ENCODE measurements at regions not wholly inside any gene's neighbourhood (a gene's known extent, or its start where the extent isn't known, plus 50 kb on each side); places are given as distances from the start of the nearest gene placed in this dataset.
"Not testable (repeated sequence)": the region's sequence is repeated elsewhere in the genome, so short reads cannot be mapped to it uniquely, and the experiment has no call there.

DNA sequence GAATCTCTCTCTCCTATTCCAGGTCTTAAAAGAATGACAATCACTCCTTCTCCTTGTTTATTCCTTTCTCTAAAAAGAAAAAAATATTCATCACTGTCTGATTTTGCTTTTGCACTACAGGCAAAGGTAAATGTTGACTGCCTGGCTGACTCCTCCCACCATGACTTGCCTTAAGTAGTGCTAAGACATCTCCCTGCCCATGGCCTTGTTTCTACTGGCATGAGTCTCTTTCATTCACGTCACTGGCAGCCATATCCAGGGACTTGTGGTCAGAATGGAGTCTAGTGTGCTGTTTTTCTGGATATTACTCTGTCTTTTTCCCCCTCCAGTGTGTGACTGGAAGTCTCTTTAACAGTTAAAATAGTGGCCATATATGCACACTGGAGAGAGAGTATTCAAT lies 522.9 kb upstream of the DAB2 start:
- DNase-seq, result no peak

DNA sequence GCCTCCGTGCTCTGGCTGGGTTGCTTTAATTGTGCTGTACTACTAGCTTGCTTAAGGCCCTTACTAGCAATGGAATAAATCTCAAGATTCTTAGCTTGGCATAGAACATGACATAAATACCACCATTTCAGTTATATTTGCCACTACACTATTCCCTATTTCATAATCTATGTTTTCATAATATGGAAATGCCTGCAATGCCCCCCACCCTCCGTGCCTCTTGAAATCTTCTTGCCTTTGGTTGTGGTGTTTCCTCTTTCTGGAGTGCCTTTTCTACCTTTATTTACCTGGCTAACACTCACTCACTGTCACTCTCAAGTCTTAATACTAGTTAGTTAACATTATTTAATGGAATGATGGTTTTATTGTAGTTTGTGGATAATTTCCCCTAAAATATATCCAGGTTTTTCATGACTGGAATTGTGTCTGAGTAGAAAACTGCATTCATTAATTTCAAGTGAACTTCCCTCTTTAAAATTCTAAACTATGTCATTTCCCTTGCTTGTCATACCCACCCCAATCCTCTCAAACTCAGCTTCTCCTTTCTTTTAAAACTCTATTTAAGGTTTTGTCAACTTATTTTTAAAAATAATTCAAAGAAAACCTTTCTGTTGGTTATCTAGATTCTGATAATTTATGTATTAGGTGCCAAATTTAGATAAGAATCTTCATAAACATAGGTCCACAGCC lies 521.7 kb upstream of the DAB2 start:
- no peak for DNase-seq

DNA sequence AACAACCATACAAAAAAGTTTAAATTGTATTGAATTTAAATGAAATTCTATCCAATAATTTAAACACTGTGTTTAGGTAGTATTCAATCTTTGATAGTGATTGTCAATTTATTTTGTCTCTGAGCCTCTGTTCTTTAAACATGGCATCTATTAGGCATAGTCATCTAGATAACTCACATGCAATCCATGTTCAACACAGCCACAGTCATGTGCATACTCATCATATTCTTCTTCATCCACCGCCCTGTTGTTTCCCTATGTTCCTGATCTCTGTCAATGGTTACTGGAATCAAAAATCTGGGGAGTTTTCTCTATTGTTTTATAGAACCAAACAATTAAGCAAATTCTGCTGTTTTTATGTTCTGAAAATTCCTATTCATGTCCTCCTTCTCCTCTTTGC lies 521.1 kb upstream of the DAB2 start:
- no peak for DNase-seq

DNA sequence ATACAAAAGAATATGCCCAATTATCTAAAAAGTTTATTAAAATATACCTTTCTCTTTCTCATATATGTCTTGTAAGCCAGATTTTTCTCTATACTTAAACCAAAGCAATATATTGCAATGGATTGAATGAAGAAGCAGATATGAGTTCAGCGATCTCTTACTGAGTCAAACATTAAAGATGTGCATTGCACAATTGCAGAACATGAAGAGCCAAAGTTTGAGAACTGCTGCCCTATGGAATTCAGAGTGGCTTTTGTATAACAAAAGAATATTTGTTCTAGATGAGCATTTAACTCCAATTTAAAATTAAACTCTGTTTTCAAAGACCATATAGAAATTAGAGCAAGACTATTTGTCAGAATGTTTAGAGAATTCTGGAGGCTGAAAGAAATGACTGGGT lies 519.0 kb upstream of the DAB2 start:
- DNase-seq, result no peak

DNA sequence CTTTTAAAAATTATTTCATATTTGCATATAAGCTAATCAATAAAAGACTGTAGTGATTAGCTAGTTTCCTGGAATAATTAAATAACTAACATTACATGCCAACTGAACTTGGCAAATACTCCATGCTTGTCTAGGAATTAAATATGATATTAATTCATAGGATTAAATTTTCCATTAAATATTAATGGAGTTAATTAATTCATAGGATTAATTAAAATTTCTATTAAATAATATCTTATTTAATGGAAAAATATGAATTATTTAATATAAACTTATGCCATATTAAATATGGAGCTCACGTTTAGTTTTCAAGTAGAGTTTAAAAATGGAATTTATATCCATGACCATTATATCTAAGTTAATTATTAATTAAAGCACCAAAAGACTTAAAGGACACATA lies 517.8 kb upstream of the DAB2 start:
- no peak for DNase-seq

DNA sequence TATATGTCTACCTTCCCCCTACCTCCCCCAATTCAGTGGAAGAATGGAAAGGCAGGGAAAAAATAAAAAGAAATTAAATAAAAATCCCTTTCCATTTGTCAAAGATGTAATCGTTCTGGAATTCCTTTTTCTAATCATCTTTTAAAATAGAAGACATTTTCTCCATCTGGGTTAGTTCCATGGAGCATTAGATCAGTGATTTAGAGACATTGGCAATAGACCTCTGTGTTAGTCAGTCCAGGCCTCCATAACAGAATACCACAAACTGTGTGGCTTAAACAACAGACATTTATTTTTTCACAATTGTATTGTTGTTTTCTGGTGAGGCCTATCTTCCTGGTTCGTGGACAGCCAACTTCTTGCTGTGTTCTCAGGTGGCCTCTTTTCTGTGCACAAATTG lies 516.6 kb upstream of the DAB2 start:
- no peak for DNase-seq

DNA sequence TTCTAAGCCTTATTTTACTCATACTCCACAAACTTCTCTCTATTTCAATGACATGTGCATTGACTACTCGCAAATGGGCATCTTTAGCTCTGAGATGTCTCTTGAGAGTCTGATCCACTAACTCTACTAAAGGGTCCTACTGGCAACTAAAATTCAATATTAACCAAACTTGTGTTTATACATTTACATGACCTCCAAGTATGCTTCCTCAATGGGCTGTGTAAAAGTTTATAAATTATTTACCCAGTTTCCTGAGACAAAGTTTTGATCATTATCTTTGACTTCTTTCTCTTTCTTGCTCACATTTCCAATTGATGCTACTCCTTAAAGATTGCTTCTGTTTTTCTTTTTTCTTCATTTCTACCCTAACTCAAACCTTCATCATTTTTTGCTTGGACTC lies 510.1 kb upstream of the DAB2 start:
- DNase-seq, result no peak

DNA sequence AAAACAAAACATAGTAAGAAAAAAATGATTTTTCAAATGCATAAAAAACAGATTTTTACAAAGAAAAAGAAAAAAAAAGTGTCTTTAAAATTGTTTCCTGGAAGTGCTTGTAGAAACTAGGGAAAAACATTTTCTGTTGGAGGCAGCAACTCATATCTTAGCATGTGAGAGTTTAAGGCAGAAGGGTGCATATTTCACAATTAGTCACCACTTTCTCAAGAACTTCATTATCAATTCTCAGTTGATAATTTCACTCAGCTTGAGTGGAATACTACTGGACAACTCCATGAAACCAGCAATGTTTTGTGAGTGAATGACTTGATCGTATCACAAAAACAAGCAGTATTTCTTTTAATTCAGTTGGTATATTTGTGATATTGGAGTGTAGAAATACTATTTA lies 508.3 kb upstream of the DAB2 start:
- DNase-seq, result no peak

DNA sequence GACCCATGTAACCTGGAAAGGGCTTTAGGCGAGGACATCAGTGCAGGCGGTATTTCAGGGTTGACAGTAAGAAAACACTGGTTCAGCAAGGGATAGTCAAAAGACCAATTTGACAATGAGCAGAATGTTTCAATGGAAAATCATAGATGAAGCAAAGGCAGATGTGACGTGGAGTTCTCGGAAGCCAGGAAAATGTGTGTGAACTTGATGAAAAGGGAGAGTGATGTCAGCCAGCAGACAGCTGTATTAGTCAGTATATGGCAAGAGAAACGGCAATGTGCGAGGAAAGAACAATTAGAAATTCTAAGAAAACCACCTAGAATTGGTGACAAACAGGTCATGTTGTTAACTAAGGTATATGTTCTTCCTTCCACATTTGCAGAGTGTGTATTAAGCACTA lies 503.9 kb upstream of the DAB2 start:
- DNase-seq, result no peak

DNA sequence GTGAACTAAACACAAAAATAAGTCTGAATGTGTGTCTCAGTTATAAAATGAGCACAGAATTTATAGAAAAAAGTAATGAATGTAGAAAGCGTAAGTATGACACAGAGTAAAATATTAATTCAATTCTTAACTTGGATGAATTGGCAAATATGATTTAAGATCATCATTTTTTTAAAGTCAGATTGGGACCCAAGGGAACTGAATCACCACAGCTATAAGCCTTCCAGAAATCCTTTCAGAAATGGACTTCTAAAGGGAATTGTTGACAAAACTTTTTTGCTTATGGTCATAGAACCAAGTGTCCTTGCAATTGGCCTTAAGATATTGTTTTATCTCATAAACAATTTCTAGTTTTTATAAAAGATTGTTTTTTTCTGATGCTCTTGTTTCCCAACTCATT lies 495.1 kb upstream of the DAB2 start:
- no peak for DNase-seq

DNA sequence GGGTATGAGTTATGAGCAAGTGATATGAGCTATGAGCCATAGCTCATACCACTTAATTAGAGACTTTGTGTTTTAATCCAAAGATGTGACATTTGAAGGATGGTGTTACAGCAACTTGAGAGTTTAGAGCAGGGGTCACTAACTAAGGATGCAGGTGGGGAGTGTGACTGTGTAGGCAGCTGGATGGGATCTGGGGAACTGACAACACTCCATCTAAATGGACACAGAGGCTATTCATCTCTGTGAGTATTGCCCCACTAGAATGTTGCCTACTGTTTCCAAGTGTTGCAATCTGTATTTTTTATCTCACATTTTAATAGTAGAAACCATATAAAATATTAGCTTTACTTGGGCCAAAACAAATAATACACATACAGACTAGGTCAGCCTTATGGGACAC lies 488.1 kb upstream of the DAB2 start:
- no peak for DNase-seq

DNA sequence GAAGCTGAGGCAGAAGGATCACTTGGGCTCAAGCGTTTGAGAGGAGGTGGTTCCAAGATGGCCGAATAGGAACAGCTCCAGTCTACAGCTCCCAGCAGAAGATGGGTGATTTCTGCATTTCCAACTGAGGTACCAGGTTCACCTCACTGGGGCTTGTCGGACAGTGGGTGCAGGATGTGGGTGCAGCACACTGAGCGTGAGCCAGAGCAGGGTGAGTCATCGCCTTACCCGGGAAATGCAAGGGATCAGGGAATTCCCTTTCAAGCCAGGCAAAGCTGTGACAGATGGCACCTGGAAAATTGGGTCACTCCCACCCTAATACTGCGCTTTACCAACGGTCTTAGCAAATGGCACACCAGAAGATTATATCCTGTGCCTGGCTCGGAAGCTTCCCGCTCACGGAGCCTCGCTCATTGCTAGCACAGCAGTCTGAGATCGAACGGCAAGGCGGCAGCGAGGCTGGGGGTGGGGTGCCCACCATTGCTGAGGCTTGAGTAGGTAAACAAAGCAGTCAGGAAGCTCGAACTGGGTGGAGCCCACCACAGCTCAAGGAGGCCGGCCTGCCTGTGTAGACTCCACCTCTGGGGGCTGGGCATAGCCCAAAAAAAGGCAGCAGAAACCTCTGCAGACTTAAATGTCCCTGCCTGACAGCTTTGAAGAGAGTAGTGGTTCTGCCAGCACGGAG lies 482.6 kb upstream of the DAB2 start:
- DNase-seq, result not testable (repeated sequence)

DNA sequence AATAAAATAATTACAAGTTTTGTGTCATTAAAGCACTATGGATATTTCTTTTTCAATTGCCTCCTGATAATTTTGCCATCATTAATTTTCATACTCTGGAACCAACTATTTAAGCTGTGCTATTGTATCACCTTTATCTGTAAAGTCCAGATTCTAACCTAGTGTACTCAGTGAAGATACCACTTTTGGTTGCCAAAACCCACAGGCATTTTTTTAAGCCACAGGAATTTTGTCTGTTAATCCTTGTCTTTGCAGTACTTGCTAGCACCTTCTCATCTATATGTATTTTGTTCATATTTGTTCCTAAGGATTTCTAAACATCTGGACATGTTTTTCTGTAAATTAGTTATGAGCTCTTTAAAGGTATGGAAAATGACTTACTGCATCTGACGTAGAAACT lies 481.4 kb upstream of the DAB2 start:
- DNase-seq, result no peak

DNA sequence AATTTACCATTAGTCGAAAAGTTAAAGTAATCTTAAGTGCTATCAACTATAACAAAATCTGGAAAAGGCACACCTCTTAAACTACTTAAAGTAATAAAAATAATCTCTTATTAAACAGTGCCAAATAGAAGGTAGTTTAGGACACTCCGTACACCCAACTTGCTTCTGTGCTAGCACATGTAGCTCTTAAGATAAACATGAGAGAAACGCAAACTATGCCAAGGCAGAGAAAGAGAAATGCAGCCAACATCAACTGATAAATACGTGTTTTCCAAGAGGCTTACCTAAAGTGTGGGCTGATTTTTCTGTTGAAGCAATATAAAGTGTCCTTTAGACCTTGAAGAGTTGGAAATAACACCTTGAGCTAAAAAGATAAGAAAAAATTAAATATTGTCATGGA lies 480.6 kb upstream of the DAB2 start:
- no peak for DNase-seq

DNA sequence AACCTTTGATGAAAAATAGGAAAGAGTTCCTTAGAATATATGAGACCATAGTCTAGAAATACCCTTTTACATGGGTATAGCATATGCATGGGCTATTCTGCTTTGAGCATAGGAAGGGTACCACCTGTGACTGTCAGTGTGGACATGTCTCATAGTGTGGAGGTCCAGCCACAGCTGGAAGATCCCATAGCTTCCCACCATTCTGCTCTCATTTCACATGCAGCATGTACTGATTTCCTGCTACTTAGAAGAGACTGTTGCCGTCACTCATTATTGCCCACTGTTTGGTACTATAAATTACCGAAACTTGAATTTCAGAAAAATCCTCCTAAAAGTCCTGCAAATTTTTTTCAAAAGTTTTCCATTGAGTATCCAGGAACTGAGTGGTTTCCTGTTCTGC lies 477.8 kb upstream of the DAB2 start:
- no peak for DNase-seq

DNA sequence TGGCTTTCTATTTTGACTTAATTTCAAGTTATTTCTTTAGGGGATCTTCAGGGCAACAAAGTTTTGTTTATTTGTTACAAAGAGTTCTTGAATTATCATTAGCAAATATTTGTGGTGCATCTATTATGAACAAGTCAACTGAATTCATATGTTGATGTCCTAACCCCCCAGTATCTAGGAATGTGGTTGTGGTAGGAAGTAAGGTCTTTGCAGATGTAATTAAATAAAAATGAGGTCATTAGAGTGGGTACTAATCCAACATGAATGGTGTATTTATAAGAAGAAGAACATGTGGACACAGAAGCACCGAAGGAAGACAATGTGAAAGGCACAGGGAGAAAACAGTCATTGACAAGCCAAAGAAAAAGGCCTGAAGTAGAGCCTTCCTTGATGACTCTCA lies 474.0 kb upstream of the DAB2 start:
- no peak for DNase-seq

DNA sequence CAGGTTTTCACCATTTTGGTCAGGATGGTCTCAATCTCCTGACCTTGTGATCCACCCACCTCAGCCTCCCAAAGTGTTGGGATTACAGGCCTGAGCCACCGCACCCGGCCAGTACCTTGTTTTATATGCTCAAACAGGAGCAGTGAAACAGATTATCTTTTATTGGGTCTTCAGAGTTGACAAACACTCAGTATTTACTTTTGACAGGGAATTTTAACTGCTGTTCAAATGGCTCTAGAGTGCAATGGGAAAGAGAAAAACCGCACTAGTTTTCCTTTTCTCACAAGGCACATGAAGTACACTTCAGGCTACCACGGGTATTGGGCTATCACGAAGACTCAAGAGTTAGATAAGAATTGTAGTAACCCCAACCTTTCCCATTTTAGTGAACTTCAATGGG lies 471.9 kb upstream of the DAB2 start:
- no peak for DNase-seq

DNA sequence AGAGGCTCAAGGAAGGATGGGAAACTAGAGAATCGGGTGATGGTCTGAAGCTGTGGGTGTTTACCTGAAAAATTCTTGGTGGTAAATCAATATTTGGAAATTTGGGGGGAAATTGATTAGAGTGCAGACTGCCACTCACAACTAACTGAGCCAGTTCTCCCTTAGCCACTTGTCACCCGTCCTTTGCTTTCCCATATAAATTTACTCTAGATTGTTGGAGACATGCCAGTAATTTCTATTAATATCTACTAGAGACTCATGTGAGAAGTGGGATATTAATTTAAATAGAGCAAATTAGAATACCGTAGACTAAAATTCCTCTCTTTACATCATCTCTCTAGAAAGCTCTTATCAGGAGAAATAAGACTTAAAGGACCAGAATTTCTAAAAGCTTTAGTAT lies 471.3 kb upstream of the DAB2 start:
- no peak for DNase-seq

DNA sequence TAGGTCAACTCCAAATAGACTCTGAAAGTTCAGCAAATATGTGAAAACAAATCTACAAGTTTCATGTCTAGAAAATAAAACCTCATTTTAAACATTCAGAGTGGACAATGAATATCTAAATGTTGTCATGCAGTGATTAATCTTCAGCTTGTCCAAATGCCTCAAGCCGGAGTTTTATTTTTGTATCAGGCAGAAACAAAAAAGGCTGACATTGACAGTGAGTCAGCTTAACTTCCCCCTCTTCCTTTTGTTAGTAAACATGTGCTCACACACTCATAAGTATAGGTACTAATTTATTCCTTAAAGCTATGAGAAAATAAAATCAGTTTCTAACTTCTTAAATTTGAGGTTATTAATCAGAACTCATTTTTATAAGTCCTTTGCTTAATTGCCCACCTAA lies 467.9 kb upstream of the DAB2 start:
- no peak for DNase-seq

DNA sequence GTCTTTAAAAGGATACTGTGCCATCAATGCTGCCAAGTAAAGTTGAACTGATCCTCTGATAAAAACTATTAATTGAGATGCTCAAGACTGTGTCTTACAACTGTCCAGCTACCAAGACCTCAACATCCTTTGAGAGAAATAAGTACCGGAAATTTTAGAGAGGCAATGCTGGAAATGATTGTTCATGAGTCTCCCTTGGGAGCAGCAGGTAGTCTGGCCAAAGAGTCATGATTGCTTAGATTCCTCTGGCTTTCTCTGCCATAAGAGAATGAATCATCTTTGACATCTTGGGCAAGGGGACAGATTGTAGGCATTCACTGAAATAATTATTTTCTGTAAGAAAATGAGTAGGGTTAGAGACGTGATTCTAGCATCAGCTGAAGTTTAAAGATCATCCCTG lies 466.6 kb upstream of the DAB2 start:
- DNase-seq, result no peak

DNA sequence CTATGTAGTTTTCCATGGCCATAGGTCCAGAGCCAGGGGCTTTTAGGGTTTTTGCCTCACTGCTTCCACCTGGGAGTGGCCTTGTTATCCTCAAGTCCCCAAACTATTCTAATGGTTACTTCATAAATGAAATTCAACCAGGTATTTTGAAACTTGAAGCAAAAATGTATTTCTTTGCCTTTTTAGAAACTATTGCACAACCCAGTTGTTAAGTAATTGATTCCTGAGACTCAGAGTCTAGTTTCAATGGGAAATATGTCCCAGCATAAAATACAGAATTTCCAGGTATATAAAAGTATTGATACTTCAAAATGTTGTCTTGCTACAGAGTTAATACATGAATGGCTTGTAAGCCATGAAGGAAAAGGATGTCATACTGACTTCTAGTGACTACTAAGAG lies 456.2 kb upstream of the DAB2 start:
- no peak for DNase-seq

DNA sequence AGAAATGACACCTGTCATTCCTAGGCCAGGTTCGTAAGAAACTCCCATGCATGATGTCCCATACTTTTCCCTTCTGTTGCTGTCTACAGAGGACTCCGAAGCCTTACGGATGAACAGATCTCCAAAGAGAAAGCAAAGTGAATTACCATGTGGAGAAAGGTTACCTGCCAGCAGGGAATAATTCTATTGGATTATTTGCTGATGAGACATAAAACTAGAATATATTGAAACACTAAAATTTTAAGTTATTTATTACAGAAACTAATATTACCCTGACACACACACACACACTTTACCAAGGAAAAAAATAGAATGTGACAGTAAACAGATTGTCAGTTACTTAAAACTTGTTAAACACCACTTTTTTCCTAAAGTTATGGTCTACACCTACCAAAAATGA lies 452.7 kb upstream of the DAB2 start:
- no peak for DNase-seq

DNA sequence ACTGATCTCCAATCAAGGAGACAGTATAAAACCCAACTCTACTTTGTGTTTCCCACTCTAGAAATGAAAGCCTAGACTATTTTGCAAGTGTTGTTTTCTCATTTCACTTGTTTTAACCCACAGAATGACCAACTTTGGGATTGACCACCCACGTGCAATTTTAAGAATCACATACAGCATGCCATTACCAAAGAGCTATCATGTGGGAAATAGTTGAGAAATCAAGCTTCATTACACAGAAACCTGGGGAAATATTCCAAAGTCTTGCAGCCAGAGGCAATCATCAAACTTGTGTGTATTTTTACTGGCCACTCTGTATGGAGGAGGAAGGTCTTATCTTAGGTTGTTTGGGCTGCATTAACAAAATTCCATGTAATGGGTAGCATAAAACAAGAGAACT lies 451.4 kb upstream of the DAB2 start:
- no peak for DNase-seq

DNA sequence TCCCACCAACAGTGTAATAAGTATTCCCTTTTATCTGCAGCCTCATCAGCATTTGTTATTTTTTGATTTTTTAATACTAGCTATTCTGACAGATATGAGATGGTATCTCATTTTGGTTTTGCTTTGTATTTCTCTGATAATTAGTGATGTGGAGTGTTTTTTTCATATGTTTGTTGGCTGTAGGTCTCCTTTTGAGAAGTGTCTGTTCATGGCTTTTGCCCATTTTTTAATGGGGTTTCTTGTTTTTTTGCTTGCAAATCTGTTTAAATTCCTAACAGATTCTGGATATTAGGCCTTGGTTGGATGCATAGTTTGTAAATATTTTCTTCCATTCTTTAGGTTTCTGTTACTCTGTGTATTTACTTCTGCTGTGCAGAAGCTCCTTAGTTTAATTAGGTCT lies 445.4 kb upstream of the DAB2 start:
- DNase-seq, result no peak

DNA sequence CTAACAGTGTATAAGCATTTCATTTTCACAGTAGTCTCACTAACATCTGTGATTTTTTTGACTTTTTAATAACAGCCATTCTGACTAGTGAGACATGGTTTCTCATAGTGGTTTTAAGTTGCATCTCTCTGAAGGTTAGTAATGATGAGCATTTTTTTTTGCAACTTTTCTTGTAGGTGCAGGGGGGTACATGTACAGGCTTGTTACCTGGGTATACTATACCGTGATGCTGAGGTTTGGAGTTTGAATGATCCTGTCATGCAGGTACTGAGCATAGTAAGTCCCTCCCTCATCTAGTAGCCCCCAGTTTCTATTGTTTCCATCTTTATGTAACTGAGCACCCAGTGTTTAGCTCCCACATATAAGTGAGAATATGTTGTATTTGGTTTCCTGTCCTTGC lies 444.6 kb upstream of the DAB2 start:
- no peak for DNase-seq

All from midbrain (tissue), 1 donor.